Stomach (tissue), 8 donors: ENCODE measurements at regions not wholly inside any gene's neighbourhood (a gene's known extent, or its start where the extent isn't known, plus 50 kb on each side); places are given as distances from the start of the nearest gene placed in this dataset.

Source experiments
- DNase-seq, 2 donors: peaks; one replicate each; pipeline versions ENCODE4 v3.0.0 to v3.0.0-alpha.2; 2013 to 2019
- H3K27ac ChIP-seq, 5 donors: fragments of 200-600 bp in 4 of 5; sonication (generic) in 4 of 5; one replicate each; pipeline ENCODE4 v1.5.1; 2013 to 2019; ENCODE audit warnings: mild to moderate bottlenecking in 1 of 5, moderate library complexity in 1 of 5
- H3K27me3 ChIP-seq, 3 donors: fragments of 200-600 bp; sonication (generic); one replicate each; pipeline ENCODE4 v1.5.1; 2017 to 2019; ENCODE audit warnings: mixed run types in 1 of 3
- H3K36me3 ChIP-seq, 4 donors: fragments of 200-600 bp; sonication (generic); 1 replicate in 3 of 4; 2 replicates in 1 of 4; pipeline ENCODE4 v1.5.1; 2016 to 2019
- H3K4me1 ChIP-seq, 4 donors: fragments of 200-600 bp; sonication (generic); one replicate each; pipeline ENCODE4 v1.5.1; 2016 to 2019
- H3K4me3 ChIP-seq, 4 donors: fragments of 200-600 bp; sonication (generic) in 3 of 4; one replicate each; pipeline ENCODE4 v1.5.1; 2016 to 2019; ENCODE audit warnings: mild to moderate bottlenecking in 1 of 4
- H3K9me3 ChIP-seq, 4 donors: fragments of 200-600 bp; sonication (generic); one replicate each; pipeline ENCODE4 v1.5.1; 2016 to 2019
- CTCF ChIP-seq, 7 experiments: fragments of 450-650 bp in 4 of 7; fragments of 200-600 bp in 3 of 7; sonication (generic) in 3 of 7; IDR thresholded peaks; one replicate each; pipeline ENCODE4 v1.5.1; 2016 to 2019; ENCODE audit warnings: antibody characterized with exemption in 7 of 7, control low read depth in 2 of 7, mild to moderate bottlenecking in 1 of 7
- EP300 ChIP-seq: sonication (generic); formaldehyde crosslinking; IDR thresholded peaks from one replicate; pipeline ENCODE4 v1.6.1; 2017; ENCODE audit warnings: antibody characterized with exemption
- POLR2A ChIP-seq, 4 donors: fragments of 450-650 bp; IDR thresholded peaks; one replicate each; pipeline ENCODE4 v1.6.1; 2016; ENCODE audit warnings: antibody characterized with exemption in 4 of 4, control low read depth in 2 of 4, mild to moderate bottlenecking in 1 of 4, moderate library complexity in 1 of 4
- POLR2AphosphoS5 ChIP-seq, 3 donors: sonication (generic); formaldehyde crosslinking; IDR thresholded peaks; one replicate each; pipeline ENCODE4 v1.6.1; 2016; ENCODE audit warnings: antibody characterized with exemption in 3 of 3
- WGBS, 5 donors: extraction: QIAGEN DNeasy Blood & Tissue Kit in 3 of 5; methylation state at CpG; one replicate each; pipeline versions ENCODE4 v1.1.5 to v1.1.7; 2013 to 2018; 5-methylcytosine and 5-hydroxymethylcytosine counted together
- intact Hi-C: fragments of 100-400 bp; cut with DNase I; formaldehyde crosslinking; loops from one replicate; pipeline ENCODE4 v1.15.1; 2023; ENCODE audit warnings: low total_unique reads
- donor health status: healthy with polysubstance abuse.
- donor health status: Bipolar disorder and iron deficiency.
- donor health status: healthy.

GRCh38 chr7:125492521-125492920 lies 562.9 kb upstream of the POT1 start:
- TF ChIP-seq CTCF (IDR thresholded peaks at IDR 0.05) (no peak), EP300 (no peak), POLR2AphosphoS5 (IDR thresholded peaks at IDR 0.05) (no peak), POLR2A (IDR thresholded peaks at IDR 0.05) (no peak)
- no peaks in the 10 kb centered on the region for H3K4me1 ChIP-seq
- 47 to 70% (median 67%) methylated on average over 1 of the region's 1 CpG for WGBS, 5 donors
- H3K9me3 ChIP-seq: no peaks in the 10 kb centered on the region
- no peaks in the 10 kb centered on the region for H3K36me3 ChIP-seq
- no peaks in the 10 kb centered on the region for H3K27me3 ChIP-seq
- no peak for DNase-seq
- H3K4me3 ChIP-seq: no peak overlapping the region
- intact Hi-C loops: no loop called here
- H3K27ac ChIP-seq: no peak overlapping the region

DNA sequence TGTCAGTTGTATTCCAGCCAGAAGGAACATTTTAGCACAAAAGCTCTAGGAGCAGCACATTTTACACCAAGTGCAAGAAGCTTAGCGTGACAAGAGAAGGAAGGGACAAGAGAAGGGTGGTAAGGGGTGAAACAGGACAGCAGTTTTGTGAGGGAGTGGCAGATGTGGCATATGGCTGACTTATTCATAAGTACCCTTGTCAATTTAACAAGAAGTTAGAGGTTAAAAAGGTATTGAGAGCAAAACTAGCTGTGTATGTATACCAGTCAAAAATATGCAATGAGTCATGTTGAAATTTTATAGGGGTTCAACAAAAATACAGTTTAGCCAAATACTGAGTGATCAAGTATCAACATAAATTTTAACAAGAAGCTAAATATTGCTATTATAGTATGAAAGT lies 561.5 kb upstream of the POT1 start:
- intact Hi-C loops: no loop called here
- no peak for TF ChIP-seq POLR2AphosphoS5 (IDR thresholded peaks at IDR 0.05)
- no peak for TF ChIP-seq POLR2A (IDR thresholded peaks at IDR 0.05)
- TF ChIP-seq EP300: no peak
- TF ChIP-seq CTCF (IDR thresholded peaks at IDR 0.05): no peak
- 52 to 66% (median 59%) methylated on average over 1 of the region's 1 CpG for WGBS, 5 donors
- H3K27ac ChIP-seq: no peak overlapping the region
- H3K27me3 ChIP-seq: no peaks in the 10 kb centered on the region
- H3K36me3 ChIP-seq: no peaks in the 10 kb centered on the region
- no peaks in the 10 kb centered on the region for H3K9me3 ChIP-seq
- DNase-seq: no peak
- H3K4me3 ChIP-seq: no peak overlapping the region
- no peaks in the 10 kb centered on the region for H3K4me1 ChIP-seq

DNA sequence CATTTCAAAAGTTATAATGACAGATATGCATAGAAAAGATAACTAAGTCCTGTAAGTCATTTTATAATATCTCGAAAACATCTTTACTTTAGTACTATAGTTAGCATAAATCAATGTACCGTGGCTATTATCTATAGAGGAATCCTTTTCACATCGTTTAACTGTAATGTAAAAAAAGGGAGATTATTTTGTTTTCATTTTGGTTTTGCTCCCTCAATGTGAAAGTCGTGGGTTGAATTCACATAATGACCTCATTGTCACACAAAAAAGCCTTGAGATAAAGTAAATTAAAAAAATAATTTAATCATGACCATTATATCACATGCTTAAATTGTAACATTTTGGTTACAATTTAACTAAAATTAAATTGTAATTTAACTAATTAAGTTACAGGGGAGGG lies 560.5 kb upstream of the POT1 start:
- WGBS, 5 donors: 45 to 52% (median 50%) methylated on average over 4 of the region's 4 CpGs
- H3K36me3 ChIP-seq: no peaks in the 10 kb centered on the region
- intact Hi-C loops: no loop called here
- H3K4me3 ChIP-seq: no peak overlapping the region
- no peak for TF ChIP-seq POLR2A (IDR thresholded peaks at IDR 0.05)
- no peak for TF ChIP-seq POLR2AphosphoS5 (IDR thresholded peaks at IDR 0.05)
- TF ChIP-seq EP300: no peak
- no peak for TF ChIP-seq CTCF (IDR thresholded peaks at IDR 0.05)
- DNase-seq: no peak
- H3K27ac ChIP-seq: no peak overlapping the region
- no peaks in the 10 kb centered on the region for H3K9me3 ChIP-seq
- H3K27me3 ChIP-seq: no peaks in the 10 kb centered on the region
- no peaks in the 10 kb centered on the region for H3K4me1 ChIP-seq

DNA sequence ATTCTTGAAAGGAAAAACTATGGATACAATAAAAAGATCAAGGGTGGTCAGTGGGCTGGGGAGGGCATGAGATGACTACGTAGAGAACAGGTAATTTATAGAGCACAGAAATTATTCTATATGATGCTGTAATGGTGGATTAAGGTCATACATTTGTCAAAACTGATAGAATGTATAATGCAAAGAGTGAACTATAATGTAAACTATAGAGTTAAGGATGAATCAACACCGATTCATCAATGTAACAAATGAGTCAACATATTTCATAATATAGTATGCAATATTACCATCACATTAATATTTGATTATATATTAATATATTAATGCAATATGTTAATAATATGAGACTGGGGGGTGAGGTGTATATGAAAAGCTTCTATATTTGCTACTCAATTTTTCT lies 555.6 kb upstream of the POT1 start:
- TF ChIP-seq CTCF (IDR thresholded peaks at IDR 0.05) (no peak), POLR2A (IDR thresholded peaks at IDR 0.05) (no peak), EP300 (no peak), POLR2AphosphoS5 (IDR thresholded peaks at IDR 0.05) (no peak)
- Histone ChIP-seq H3K4me1 (no peaks in the 10 kb centered on the region), H3K4me3 (no peak overlapping the region), H3K27ac (no peak overlapping the region), H3K27me3 (no peaks in the 10 kb centered on the region), H3K36me3 (no peaks in the 10 kb centered on the region), H3K9me3 (no peaks in the 10 kb centered on the region)
- DNase-seq: no peak
- intact Hi-C loops: no loop called here
- 65 to 88% (median 87%) methylated on average over 2 of the region's 2 CpGs for WGBS, 5 donors
